ENCODE measurements at regions not wholly inside any gene's neighbourhood (a gene's known extent, or its start where the extent isn't known, plus 50 kb on each side); places are given as distances from the start of the nearest gene placed in this dataset.

DNA sequence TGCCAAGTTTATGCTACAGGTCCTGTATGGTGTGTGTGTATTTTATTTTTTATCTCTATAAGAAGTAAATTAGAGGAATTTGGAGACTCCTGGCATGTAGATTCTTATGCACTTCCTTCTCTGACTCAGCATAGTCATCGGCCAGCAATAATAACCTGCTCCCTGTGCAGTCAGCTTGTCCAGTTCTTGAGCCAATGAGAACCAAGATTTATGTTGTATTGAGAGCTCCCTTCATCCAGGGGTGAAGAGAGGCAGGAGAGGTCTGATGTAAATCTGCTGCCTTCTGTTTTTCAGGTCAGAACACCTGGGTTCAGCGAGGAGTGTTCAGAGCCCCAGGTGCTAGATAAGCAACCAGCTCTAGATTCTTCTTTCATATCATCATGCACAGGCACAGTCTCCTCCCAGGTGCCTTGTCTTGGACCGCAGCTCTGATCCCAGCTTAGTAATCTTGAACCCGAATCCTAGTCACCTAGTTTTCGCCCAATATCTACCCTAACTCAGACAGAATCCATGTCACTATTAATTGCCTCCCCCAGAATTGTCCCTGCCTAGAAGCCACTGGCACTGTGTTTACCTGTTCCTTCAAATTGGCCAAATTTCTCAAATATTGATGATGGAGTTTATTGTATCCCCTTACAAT, 328.2 kb upstream of the NCAM1 start:
- no peak for DNase-seq
- no peaks in the 10 kb centered on the region for H3K9me3 ChIP-seq (ENCODE audit: control insufficient read depth, low read length)
- peaks cover 2% of the 10 kb centered on the region for H3K27me3 ChIP-seq (replicated peaks; ENCODE audit: control insufficient read depth, insufficient read depth, low read length, poor library complexity, severe bottlenecking)
- H3K4me1 ChIP-seq (ENCODE audit: control insufficient read depth, insufficient read depth, low read length, poor library complexity, severe bottlenecking), result no peaks in the 10 kb centered on the region
- H3K4me3 ChIP-seq (ENCODE audit: insufficient read depth, low read depth, low read length, poor library complexity, severe bottlenecking), result no peak overlapping the region
- no peaks in the 10 kb centered on the region for H3K36me3 ChIP-seq (ENCODE audit: control insufficient read depth, insufficient read depth, low read length)
- no peak overlapping the region for H3K27ac ChIP-seq (ENCODE audit: insufficient read depth, low read length, poor library complexity, severe bottlenecking)

DNA sequence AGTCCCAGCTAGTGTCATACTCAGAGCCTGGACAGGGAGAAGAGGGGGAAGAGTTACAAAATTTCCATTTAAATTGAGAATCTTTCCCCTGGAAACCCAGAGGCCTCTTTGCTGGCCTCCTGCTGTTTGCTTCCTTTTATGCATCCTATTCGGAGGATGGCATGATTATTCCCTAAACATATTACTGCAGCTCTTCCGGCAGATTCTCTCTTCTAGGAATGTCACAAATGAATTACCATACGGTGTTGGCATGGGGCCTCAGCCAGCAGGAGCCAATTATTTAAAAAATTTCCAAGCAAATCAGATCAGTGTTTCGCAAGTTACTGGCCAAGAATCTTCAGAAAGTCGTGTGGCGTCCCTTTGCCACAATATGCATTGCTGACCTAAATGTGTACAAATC, 326.7 kb upstream of the NCAM1 start:
- no peak overlapping the region for H3K4me3 ChIP-seq (ENCODE audit: insufficient read depth, low read depth, low read length, poor library complexity, severe bottlenecking)
- peaks cover 2% of the 10 kb centered on the region for H3K27me3 ChIP-seq (replicated peaks; ENCODE audit: control insufficient read depth, insufficient read depth, low read length, poor library complexity, severe bottlenecking)
- DNase-seq, result no peak
- H3K36me3 ChIP-seq (ENCODE audit: control insufficient read depth, insufficient read depth, low read length), result no peaks in the 10 kb centered on the region
- no peaks in the 10 kb centered on the region for H3K4me1 ChIP-seq (ENCODE audit: control insufficient read depth, insufficient read depth, low read length, poor library complexity, severe bottlenecking)
- H3K27ac ChIP-seq (ENCODE audit: insufficient read depth, low read length, poor library complexity, severe bottlenecking), result no peak overlapping the region
- no peaks in the 10 kb centered on the region for H3K9me3 ChIP-seq (ENCODE audit: control insufficient read depth, low read length)

DNA sequence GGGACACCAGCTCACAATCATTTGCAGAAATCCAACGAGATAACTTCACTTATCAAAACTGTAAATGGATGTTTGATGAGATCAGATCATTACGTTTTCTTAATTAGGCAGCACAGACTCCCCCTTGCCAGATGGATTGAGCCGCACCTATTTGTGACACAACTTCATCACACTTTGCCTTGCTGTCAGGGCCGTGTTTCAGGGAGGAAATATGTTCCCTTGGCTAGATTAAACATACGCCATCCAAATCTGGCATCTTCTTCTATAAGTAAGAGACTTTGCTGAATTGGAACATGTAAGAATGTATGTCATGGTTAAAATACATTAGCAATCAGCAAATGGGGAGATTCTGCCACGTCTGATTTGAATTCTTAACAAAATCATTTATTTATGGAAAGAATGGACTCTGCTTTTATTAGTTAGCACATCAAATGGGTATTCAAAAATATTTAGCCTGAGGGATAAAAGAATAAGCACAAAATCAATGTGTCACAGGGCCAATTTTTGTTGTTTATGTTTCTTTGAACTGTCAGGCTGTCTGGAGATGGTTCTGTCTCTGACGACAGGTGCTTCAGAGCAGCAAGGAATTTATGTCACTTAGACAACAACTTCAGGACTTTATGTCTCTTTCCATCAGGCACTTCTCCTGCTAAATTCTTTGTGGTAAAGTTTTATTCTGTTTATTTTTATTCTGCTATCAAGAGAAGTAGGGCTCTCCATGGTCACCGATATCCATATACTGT, 326.1 kb upstream of the NCAM1 start:
- no peak overlapping the region for H3K27ac ChIP-seq (ENCODE audit: insufficient read depth, low read length, poor library complexity, severe bottlenecking)
- peaks cover 2% of the 10 kb centered on the region for H3K27me3 ChIP-seq (replicated peaks; ENCODE audit: control insufficient read depth, insufficient read depth, low read length, poor library complexity, severe bottlenecking)
- H3K4me1 ChIP-seq (ENCODE audit: control insufficient read depth, insufficient read depth, low read length, poor library complexity, severe bottlenecking), result no peaks in the 10 kb centered on the region
- H3K9me3 ChIP-seq (ENCODE audit: control insufficient read depth, low read length), result no peaks in the 10 kb centered on the region
- no peaks in the 10 kb centered on the region for H3K36me3 ChIP-seq (ENCODE audit: control insufficient read depth, insufficient read depth, low read length)
- H3K4me3 ChIP-seq (ENCODE audit: insufficient read depth, low read depth, low read length, poor library complexity, severe bottlenecking), result no peak overlapping the region
- DNase-seq, result no peak

DNA sequence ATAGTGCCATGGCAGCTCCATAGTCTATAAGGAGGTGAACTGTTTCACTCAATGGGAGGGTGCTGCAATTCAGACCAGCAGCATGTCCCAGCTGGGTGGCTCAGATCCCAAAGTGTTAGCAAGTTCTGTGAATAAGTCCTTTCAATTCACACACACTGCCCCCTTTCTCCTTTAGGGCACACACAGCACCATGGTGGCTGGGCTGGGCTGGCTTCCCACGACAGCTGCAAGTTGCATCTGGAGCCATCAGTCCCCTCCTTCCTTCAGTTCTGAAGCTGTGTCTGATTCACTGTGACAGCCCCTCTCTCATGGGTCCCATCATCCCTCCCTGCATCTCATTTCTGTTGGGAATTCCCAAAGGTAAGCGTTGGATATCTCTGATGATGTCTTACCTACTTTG, 324.1 kb upstream of the NCAM1 start:
- no peak overlapping the region for H3K4me3 ChIP-seq (ENCODE audit: insufficient read depth, low read depth, low read length, poor library complexity, severe bottlenecking)
- no peaks in the 10 kb centered on the region for H3K4me1 ChIP-seq (ENCODE audit: control insufficient read depth, insufficient read depth, low read length, poor library complexity, severe bottlenecking)
- no peak for DNase-seq
- peaks cover under 1% of the 10 kb centered on the region for H3K27me3 ChIP-seq (replicated peaks; ENCODE audit: control insufficient read depth, insufficient read depth, low read length, poor library complexity, severe bottlenecking)
- no peak overlapping the region for H3K27ac ChIP-seq (ENCODE audit: insufficient read depth, low read length, poor library complexity, severe bottlenecking)
- no peaks in the 10 kb centered on the region for H3K9me3 ChIP-seq (ENCODE audit: control insufficient read depth, low read length)
- no peaks in the 10 kb centered on the region for H3K36me3 ChIP-seq (ENCODE audit: control insufficient read depth, insufficient read depth, low read length)

DNA sequence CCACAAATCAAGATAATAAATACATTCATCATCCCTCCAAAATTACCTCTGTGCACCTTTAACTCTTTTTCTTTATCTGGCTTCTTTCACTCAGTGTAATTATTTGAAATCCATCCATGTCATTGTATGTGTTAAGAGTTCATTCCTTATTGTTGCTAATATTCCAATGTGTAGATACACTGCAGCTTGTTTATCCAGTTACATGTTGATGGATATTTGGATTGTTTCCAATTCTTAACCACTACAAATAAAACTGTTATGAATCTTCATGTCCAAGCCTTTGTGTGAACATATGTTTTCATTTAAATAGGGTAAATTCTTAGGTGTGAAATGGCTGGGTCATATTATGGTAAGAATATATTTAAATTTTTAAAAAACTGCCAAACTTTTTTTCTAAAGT, 323.3 kb upstream of the NCAM1 start:
- no peak for DNase-seq
- H3K36me3 ChIP-seq (ENCODE audit: control insufficient read depth, insufficient read depth, low read length), result no peaks in the 10 kb centered on the region
- H3K27me3 ChIP-seq (replicated peaks; ENCODE audit: control insufficient read depth, insufficient read depth, low read length, poor library complexity, severe bottlenecking), result no peaks in the 10 kb centered on the region
- no peak overlapping the region for H3K27ac ChIP-seq (ENCODE audit: insufficient read depth, low read length, poor library complexity, severe bottlenecking)
- no peaks in the 10 kb centered on the region for H3K9me3 ChIP-seq (ENCODE audit: control insufficient read depth, low read length)
- no peak overlapping the region for H3K4me3 ChIP-seq (ENCODE audit: insufficient read depth, low read depth, low read length, poor library complexity, severe bottlenecking)
- no peaks in the 10 kb centered on the region for H3K4me1 ChIP-seq (ENCODE audit: control insufficient read depth, insufficient read depth, low read length, poor library complexity, severe bottlenecking)

DNA sequence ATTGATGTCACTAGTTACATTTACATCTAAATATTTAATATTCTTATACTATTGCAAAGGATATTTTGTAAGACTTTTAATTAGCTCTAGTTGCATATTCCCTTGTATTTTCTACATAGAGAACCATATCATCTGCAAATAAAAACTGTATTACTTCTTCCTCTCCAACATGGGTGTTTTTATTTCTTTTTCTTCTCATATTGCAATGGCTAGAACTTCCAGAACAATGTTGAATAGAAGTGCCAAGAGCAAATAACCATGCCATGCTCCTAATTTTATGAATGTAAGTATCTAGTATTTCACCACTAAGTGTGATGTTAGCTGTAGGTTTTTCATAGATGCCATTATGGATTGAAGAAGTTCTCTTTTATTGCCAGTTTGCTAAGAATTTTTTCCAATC, 321.8 kb upstream of the NCAM1 start:
- H3K4me3 ChIP-seq (ENCODE audit: insufficient read depth, low read depth, low read length, poor library complexity, severe bottlenecking), result no peak overlapping the region
- H3K4me1 ChIP-seq (ENCODE audit: control insufficient read depth, insufficient read depth, low read length, poor library complexity, severe bottlenecking), result no peaks in the 10 kb centered on the region
- H3K9me3 ChIP-seq (ENCODE audit: control insufficient read depth, low read length), result no peaks in the 10 kb centered on the region
- H3K27me3 ChIP-seq (replicated peaks; ENCODE audit: control insufficient read depth, insufficient read depth, low read length, poor library complexity, severe bottlenecking), result no peaks in the 10 kb centered on the region
- H3K27ac ChIP-seq (ENCODE audit: insufficient read depth, low read length, poor library complexity, severe bottlenecking), result no peak overlapping the region
- DNase-seq, result no peak
- no peaks in the 10 kb centered on the region for H3K36me3 ChIP-seq (ENCODE audit: control insufficient read depth, insufficient read depth, low read length)

DNA sequence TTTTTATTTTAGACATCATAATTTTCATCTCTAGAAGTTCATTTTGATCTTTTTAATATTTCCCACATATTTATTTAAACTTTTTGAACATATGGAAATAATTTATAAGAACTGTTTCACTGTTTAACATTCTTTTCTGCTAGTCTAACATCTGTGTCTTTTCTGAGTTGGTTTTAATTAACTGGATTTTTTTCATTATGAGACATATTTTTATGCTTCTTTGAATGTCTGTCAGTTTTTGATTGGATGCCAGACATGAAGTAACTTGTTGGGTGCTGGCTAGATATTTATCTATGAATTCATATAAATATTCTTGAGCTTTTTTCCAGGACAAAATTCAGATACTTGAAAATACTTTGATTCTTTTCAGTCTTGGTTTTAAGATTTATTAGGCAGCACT, 317.8 kb upstream of the NCAM1 start:
- H3K27me3 ChIP-seq (replicated peaks; ENCODE audit: control insufficient read depth, insufficient read depth, low read length, poor library complexity, severe bottlenecking), result no peaks in the 10 kb centered on the region
- no peak overlapping the region for H3K27ac ChIP-seq (ENCODE audit: insufficient read depth, low read length, poor library complexity, severe bottlenecking)
- no peaks in the 10 kb centered on the region for H3K9me3 ChIP-seq (ENCODE audit: control insufficient read depth, low read length)
- no peaks in the 10 kb centered on the region for H3K4me1 ChIP-seq (ENCODE audit: control insufficient read depth, insufficient read depth, low read length, poor library complexity, severe bottlenecking)
- no peak overlapping the region for H3K4me3 ChIP-seq (ENCODE audit: insufficient read depth, low read depth, low read length, poor library complexity, severe bottlenecking)
- no peak for DNase-seq
- H3K36me3 ChIP-seq (ENCODE audit: control insufficient read depth, insufficient read depth, low read length), result no peaks in the 10 kb centered on the region

DNA sequence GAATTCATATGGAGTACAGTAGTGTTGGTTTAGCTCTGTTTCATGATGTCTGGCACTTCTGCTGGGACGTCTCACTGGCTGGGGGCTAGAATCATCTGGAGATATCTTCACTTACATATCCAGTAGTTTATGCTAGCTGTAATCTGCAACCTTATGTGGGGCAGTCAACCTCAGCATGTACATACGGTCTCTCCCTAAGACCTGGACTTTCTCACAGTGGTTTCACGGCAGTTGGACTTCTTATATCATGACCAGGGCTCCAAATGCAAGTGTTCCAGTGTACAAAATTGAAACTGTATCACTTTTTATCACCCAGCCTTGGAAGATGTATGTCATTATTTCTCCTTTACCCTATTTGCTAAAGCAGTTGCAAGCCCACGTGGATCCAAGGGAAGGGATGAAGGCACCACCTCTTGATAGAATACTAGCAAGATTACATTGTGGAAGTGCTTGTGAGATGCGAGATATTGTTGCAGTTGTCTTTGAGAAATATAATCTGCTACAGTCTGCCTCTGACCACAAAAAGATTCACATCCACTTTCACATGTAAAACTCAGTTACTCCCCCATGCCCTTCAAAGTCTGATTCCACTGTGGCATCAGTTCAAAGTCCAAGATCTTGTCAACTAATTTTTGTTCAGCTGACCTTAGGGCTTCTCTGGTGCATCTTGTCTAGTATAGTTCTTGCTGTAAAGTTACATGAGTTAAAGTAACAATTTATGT, 316.6 kb upstream of the NCAM1 start:
- no peaks in the 10 kb centered on the region for H3K9me3 ChIP-seq (ENCODE audit: control insufficient read depth, low read length)
- H3K27ac ChIP-seq (ENCODE audit: insufficient read depth, low read length, poor library complexity, severe bottlenecking), result no peak overlapping the region
- no peak overlapping the region for H3K4me3 ChIP-seq (ENCODE audit: insufficient read depth, low read depth, low read length, poor library complexity, severe bottlenecking)
- no peaks in the 10 kb centered on the region for H3K4me1 ChIP-seq (ENCODE audit: control insufficient read depth, insufficient read depth, low read length, poor library complexity, severe bottlenecking)
- H3K27me3 ChIP-seq (replicated peaks; ENCODE audit: control insufficient read depth, insufficient read depth, low read length, poor library complexity, severe bottlenecking), result no peaks in the 10 kb centered on the region
- no peak for DNase-seq
- no peaks in the 10 kb centered on the region for H3K36me3 ChIP-seq (ENCODE audit: control insufficient read depth, insufficient read depth, low read length)

DNA sequence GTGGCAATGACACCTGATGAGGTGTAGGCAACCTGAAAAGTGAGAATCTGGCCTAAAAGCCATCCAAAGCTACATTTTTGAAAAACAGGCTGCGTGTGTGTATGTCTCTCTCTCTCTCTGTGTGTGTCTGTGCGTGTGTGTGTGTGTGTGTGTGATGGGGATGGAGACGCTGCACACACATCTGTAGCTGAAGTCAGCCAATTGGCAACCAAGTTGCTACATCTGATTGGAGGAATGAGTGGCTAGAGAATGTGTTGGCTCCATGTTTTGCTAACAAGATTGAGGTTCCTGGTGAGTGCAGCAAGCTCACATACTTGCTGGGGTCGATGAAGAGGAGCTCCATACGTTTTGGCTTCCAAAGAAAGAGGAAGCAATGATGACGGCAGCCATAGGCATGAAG, 311.4 kb upstream of the NCAM1 start:
- Histone ChIP-seq H3K4me1 (ENCODE audit: control insufficient read depth, insufficient read depth, low read length, poor library complexity, severe bottlenecking) (no peaks in the 10 kb centered on the region), H3K27me3 (replicated peaks; ENCODE audit: control insufficient read depth, insufficient read depth, low read length, poor library complexity, severe bottlenecking) (no peaks in the 10 kb centered on the region), H3K4me3 (ENCODE audit: insufficient read depth, low read depth, low read length, poor library complexity, severe bottlenecking) (no peak overlapping the region)

DNA sequence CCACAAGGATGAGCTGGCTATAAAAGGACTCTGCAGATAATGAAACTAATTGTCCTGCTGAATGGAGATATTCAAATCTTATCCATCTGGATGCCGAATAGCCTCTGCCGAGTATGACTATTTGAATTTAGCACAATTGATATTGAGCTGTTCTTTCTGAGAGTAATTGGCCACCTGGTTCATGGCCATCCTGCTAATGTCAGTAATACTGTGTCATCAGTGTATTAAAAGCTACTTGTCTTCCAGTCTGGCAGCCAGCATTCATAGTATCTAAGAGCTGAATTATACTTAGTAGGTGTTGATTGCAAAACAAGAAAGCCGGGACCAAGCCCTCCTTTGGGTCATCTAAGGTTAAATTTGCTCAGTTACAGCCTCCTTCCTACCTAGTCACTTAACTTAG, 310.7 kb upstream of the NCAM1 start:
- Histone ChIP-seq H3K36me3 (ENCODE audit: control insufficient read depth, insufficient read depth, low read length) (no peaks in the 10 kb centered on the region), H3K27me3 (replicated peaks; ENCODE audit: control insufficient read depth, insufficient read depth, low read length, poor library complexity, severe bottlenecking) (no peaks in the 10 kb centered on the region), H3K27ac (ENCODE audit: insufficient read depth, low read length, poor library complexity, severe bottlenecking) (no peak overlapping the region), H3K4me3 (ENCODE audit: insufficient read depth, low read depth, low read length, poor library complexity, severe bottlenecking) (no peak overlapping the region), H3K9me3 (ENCODE audit: control insufficient read depth, low read length) (no peaks in the 10 kb centered on the region), H3K4me1 (ENCODE audit: control insufficient read depth, insufficient read depth, low read length, poor library complexity, severe bottlenecking) (no peaks in the 10 kb centered on the region)
- DNase-seq, result no peak

More for the DNA sequence above, 311.4 kb upstream of the NCAM1 start:
- Histone ChIP-seq H3K27ac (ENCODE audit: insufficient read depth, low read length, poor library complexity, severe bottlenecking) (no peak overlapping the region), H3K9me3 (ENCODE audit: control insufficient read depth, low read length) (no peaks in the 10 kb centered on the region), H3K36me3 (ENCODE audit: control insufficient read depth, insufficient read depth, low read length) (no peaks in the 10 kb centered on the region)
- no peak for DNase-seq

All from effector memory CD4-positive, alpha-beta T cell (primary cell).